ENCODE measurements at regions not wholly inside any gene's neighbourhood (a gene's known extent, or its start where the extent isn't known, plus 50 kb on each side); places are given as distances from the start of the nearest gene placed in this dataset.

- TF ChIP-seq, protein P1, sequence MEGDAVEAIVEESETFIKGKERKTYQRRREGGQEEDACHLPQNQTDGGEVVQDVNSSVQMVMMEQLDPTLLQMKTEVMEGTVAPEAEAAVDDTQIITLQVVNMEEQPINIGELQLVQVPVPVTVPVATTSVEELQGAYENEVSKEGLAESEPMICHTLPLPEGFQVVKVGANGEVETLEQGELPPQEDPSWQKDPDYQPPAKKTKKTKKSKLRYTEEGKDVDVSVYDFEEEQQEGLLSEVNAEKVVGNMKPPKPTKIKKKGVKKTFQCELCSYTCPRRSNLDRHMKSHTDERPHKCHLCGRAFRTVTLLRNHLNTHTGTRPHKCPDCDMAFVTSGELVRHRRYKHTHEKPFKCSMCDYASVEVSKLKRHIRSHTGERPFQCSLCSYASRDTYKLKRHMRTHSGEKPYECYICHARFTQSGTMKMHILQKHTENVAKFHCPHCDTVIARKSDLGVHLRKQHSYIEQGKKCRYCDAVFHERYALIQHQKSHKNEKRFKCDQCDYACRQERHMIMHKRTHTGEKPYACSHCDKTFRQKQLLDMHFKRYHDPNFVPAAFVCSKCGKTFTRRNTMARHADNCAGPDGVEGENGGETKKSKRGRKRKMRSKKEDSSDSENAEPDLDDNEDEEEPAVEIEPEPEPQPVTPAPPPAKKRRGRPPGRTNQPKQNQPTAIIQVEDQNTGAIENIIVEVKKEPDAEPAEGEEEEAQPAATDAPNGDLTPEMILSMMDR (IDR thresholded peaks at IDR 0.05), result no peak
- TF ChIP-seq POLR2A (IDR thresholded peaks at IDR 0.05), result no peak
Measured at GRCh38 chr5:58208674-58209073, 251.2 kb downstream of the PLK2 start.
